ENCODE measurements at regions not wholly inside any gene's neighbourhood (a gene's known extent, or its start where the extent isn't known, plus 50 kb on each side); places are given as distances from the start of the nearest gene placed in this dataset.
A peak's percentile ranks its signal among the peaks of the same experiment; 100 is the strongest.
"Not testable (repeated sequence)": the region's sequence is repeated elsewhere in the genome, so short reads cannot be mapped to it uniquely, and the experiment has no call there.

DNA sequence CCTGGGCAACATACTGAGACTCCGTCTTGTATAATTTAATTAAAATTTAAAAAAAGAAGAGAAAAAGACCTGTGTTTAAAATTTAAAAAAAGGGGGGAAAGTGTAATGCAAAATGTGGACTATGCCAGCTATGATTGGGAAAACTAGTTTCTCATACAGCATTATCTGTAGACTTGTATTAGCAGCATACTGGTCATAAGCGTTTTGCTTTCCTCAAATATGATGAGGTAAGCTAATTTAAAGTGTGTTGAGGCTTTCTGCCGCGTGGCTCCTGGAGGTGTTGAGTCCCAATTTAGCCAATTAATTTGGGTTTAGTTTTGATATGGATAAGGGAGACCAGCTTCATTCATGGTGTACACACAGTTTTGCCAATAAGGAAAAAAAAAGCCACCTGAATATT is 640.2 kb downstream of the GOLGA6L6 start:
- H3K27me3 ChIP-seq (replicated peaks; ENCODE audit: control insufficient read depth, insufficient read depth, low read length); H3K4me1 ChIP-seq; POLR2A ChIA-PET; H3K9me3 ChIP-seq; H3K27me3 Mint-ChIP-seq (ENCODE audit: insufficient read depth, unreplicated experiment); DNase-seq; H3K4me1 Mint-ChIP-seq (ENCODE audit: low read depth, unreplicated experiment); H3K36me3 ChIP-seq (ENCODE audit: control insufficient read depth, insufficient read depth, low read length); H3K27ac Mint-ChIP-seq (ENCODE audit: unreplicated experiment); BruUV-seq (replicated peaks); intact Hi-C loops (cut with micrococcal nuclease; ENCODE audit: unreplicated experiment); H3K4me3 Mint-ChIP-seq (ENCODE audit: unreplicated experiment); H3K4me3 ChIP-seq (ENCODE audit: low read depth, low read length): not testable (repeated sequence)
- CTCF ChIA-PET = interaction anchor here (0.6 kb wide), 1 partner anchor 351 kb away, joined by 3 read pairs; no protein-coding TSS in a partner anchor
- Mint-ChIP-seq H3K9me3 (ENCODE audit: unreplicated experiment) (peaks cover 25% of the 10 kb centered on the region), H3K36me3 (ENCODE audit: insufficient read depth, unreplicated experiment) (peaks cover 21% of the 10 kb centered on the region)

- Histone ChIP-seq H3K4me1 (no peaks in the 10 kb centered on the region), H3K4me3 (ENCODE audit: low read depth, low read length) (no peak overlapping the region), H3K36me3 (ENCODE audit: control insufficient read depth, insufficient read depth, low read length) (no peaks in the 10 kb centered on the region), H3K27me3 (replicated peaks; ENCODE audit: control insufficient read depth, insufficient read depth, low read length) (no peaks in the 10 kb centered on the region), H3K9me3 (no peaks in the 10 kb centered on the region)
- H3K27me3 Mint-ChIP-seq (ENCODE audit: insufficient read depth, unreplicated experiment) = no peaks in the 10 kb centered on the region
- BruUV-seq (replicated peaks) = no TSS peak
- no peak overlapping the region for H3K27ac Mint-ChIP-seq (ENCODE audit: unreplicated experiment)
- peaks cover 7% of the 10 kb centered on the region for H3K4me1 Mint-ChIP-seq (ENCODE audit: low read depth, unreplicated experiment)
- H3K4me3 Mint-ChIP-seq (ENCODE audit: unreplicated experiment) = no peak overlapping the region
- H3K9me3 Mint-ChIP-seq (ENCODE audit: unreplicated experiment) = peaks cover 43% of the 10 kb centered on the region
- DNase-seq = no peak
- CTCF ChIA-PET = no interaction called here
- peaks cover 21% of the 10 kb centered on the region for H3K36me3 Mint-ChIP-seq (ENCODE audit: insufficient read depth, unreplicated experiment)
- POLR2A ChIA-PET = no interaction called here
- intact Hi-C loops (cut with micrococcal nuclease; ENCODE audit: unreplicated experiment) = no loop called here
- TF ChIP-seq, protein P1, sequence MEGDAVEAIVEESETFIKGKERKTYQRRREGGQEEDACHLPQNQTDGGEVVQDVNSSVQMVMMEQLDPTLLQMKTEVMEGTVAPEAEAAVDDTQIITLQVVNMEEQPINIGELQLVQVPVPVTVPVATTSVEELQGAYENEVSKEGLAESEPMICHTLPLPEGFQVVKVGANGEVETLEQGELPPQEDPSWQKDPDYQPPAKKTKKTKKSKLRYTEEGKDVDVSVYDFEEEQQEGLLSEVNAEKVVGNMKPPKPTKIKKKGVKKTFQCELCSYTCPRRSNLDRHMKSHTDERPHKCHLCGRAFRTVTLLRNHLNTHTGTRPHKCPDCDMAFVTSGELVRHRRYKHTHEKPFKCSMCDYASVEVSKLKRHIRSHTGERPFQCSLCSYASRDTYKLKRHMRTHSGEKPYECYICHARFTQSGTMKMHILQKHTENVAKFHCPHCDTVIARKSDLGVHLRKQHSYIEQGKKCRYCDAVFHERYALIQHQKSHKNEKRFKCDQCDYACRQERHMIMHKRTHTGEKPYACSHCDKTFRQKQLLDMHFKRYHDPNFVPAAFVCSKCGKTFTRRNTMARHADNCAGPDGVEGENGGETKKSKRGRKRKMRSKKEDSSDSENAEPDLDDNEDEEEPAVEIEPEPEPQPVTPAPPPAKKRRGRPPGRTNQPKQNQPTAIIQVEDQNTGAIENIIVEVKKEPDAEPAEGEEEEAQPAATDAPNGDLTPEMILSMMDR (IDR thresholded peaks at IDR 0.05; ENCODE audit: insufficient read depth in 1 of 2, low read depth in 1 of 2, low read length in 1 of 2, severe bottlenecking in 1 of 2, unreplicated experiment in 1 of 2) = no peak
Measured at GRCh38 chr15:19899021-19899824, 642.4 kb downstream of the GOLGA6L6 start.

DNA sequence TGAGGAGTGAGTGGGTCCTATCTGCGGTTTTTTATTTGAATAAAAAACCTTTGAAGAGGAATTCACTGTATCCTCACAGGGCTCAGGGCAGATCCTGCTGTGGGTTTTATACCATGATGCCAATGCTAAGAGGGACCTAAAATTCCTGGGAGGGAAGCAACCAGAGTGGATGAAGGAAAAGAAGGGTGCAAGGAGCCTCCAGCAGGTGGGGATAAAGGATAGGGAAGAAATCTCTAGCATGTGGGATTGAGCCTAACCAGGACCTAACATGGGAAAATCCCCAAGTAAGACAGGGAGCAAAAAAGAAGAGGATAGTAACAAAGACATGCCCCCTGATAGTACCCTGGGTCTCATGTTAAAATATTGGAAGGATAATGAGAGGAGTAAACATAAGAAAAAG is 652.8 kb downstream of the GOLGA6L6 start:
- H3K4me1 Mint-ChIP-seq (ENCODE audit: low read depth, unreplicated experiment); POLR2A ChIA-PET; H3K4me1 ChIP-seq; H3K36me3 ChIP-seq (ENCODE audit: control insufficient read depth, insufficient read depth, low read length); H3K4me3 ChIP-seq (ENCODE audit: low read depth, low read length); H3K27ac Mint-ChIP-seq (ENCODE audit: unreplicated experiment); BruUV-seq (replicated peaks); CTCF ChIA-PET; H3K27me3 Mint-ChIP-seq (ENCODE audit: insufficient read depth, unreplicated experiment); intact Hi-C loops (cut with micrococcal nuclease; ENCODE audit: unreplicated experiment); H3K27me3 ChIP-seq (replicated peaks; ENCODE audit: control insufficient read depth, insufficient read depth, low read length); H3K9me3 ChIP-seq; DNase-seq; H3K36me3 Mint-ChIP-seq (ENCODE audit: insufficient read depth, unreplicated experiment); H3K4me3 Mint-ChIP-seq (ENCODE audit: unreplicated experiment): not testable (repeated sequence)
- TF ChIP-seq, protein P1 (IDR thresholded peaks at IDR 0.05; ENCODE audit: insufficient read depth in 1 of 2, low read depth in 1 of 2, low read length in 1 of 2, severe bottlenecking in 1 of 2, unreplicated experiment in 1 of 2) = peak in 1 of 2 experiments; percentile 13
- H3K9me3 Mint-ChIP-seq (ENCODE audit: unreplicated experiment) = peaks cover 13% of the 10 kb centered on the region

- intact Hi-C loops (cut with micrococcal nuclease; ENCODE audit: unreplicated experiment); H3K4me3 ChIP-seq (ENCODE audit: low read depth, low read length); POLR2A ChIA-PET; H3K9me3 ChIP-seq; H3K27me3 ChIP-seq (replicated peaks; ENCODE audit: control insufficient read depth, insufficient read depth, low read length); H3K27me3 Mint-ChIP-seq (ENCODE audit: insufficient read depth, unreplicated experiment); H3K4me3 Mint-ChIP-seq (ENCODE audit: unreplicated experiment); BruUV-seq (replicated peaks); H3K4me1 Mint-ChIP-seq (ENCODE audit: low read depth, unreplicated experiment); DNase-seq; H3K9me3 Mint-ChIP-seq (ENCODE audit: unreplicated experiment); H3K4me1 ChIP-seq; H3K36me3 ChIP-seq (ENCODE audit: control insufficient read depth, insufficient read depth, low read length); H3K27ac Mint-ChIP-seq (ENCODE audit: unreplicated experiment); H3K36me3 Mint-ChIP-seq (ENCODE audit: insufficient read depth, unreplicated experiment); CTCF ChIA-PET: not testable (repeated sequence)
Measured at GRCh38 chr15:19844061-19844460, 697.5 kb downstream of the GOLGA6L6 start.
